SK-N-SH (cell line): ENCODE measurements at regions not wholly inside any gene's neighbourhood (a gene's known extent, or its start where the extent isn't known, plus 50 kb on each side); places are given as distances from the start of the nearest gene placed in this dataset.

ENCODE experiments used
- CTCF ChIA-PET: fragments of 300-600, 350-600 bp; formaldehyde crosslinking; extraction: SDS; loops from one replicate; lab custom pipeline; 2021; lab: Yijun Ruan, JAX
- POLR2A ChIA-PET: fragments of 350-600 bp; sonication (Branson Sonifier 250); formaldehyde crosslinking; extraction: SDS; loops from one replicate; lab custom pipeline; 2020; ENCODE audit warnings: antibody characterized with exemption, inconsistent platforms; lab: Yijun Ruan, JAX
- DNase-seq: peaks from one replicate; pipeline ENCODE4 v3.0.0; 2012
- H2AFZ ChIP-seq: fragments of 200-600 bp; sonication (generic); 2 replicates; pipeline ENCODE4 v1.8.1; 2016; ENCODE audit warnings: antibody characterized with exemption, mild to moderate bottlenecking, low read depth
- H3F3A ChIP-seq: fragments of 200-600 bp; sonication (generic); replicated peaks from 2 replicates; pipeline ENCODE3; 2016; ENCODE audit warnings: antibody characterized with exemption, mild to moderate bottlenecking; ENCODE audit not compliant: insufficient read depth
- H3K27ac ChIP-seq, 2 experiments: fragments of 200-500 bp in 1 of 2; fragments of 200-600 bp in 1 of 2; sonication (Bioruptor generic) in 1 of 2; sonication (generic), shearing (Covaris generic) in 1 of 2; 2 replicates each; pipeline versions ENCODE4 v1.5.1 to v1.6.1; 2014 to 2016; ENCODE audit warnings: low read depth in 2 of 2, inconsistent platforms in 1 of 2, low read length in 1 of 2, mild to moderate bottlenecking in 1 of 2, mixed read lengths in 1 of 2
- H3K27me3 ChIP-seq: fragments of 200-600 bp; sonication (generic), shearing (Covaris generic); 2 replicates; pipeline ENCODE4 v1.6.1; 2016; ENCODE audit warnings: mixed run types; ENCODE audit not compliant: insufficient read depth
- H3K36me3 ChIP-seq, 2 experiments: fragments of 200-500 bp in 1 of 2; fragments of 200-600 bp in 1 of 2; sonication (Bioruptor generic) in 1 of 2; sonication (generic) in 1 of 2; replicated peaks in 1 of 2; 2 replicates each; pipeline versions ENCODE3 to v1.5.1; 2014 to 2016; ENCODE audit warnings: low read length in 1 of 2, mild to moderate bottlenecking in 1 of 2; ENCODE audit not compliant: insufficient read depth in 2 of 2, control insufficient read depth in 1 of 2
- H3K4me1 ChIP-seq, 2 experiments: fragments of 200-500 bp in 1 of 2; fragments of 200-600 bp in 1 of 2; sonication (Bioruptor generic) in 1 of 2; sonication (generic), shearing (Covaris generic) in 1 of 2; 2 replicates each; pipeline versions ENCODE4 v1.5.1 to v1.6.1; 2014 to 2016; ENCODE audit warnings: low read depth in 1 of 2, low read length in 1 of 2, mixed run types in 1 of 2; ENCODE audit not compliant: insufficient read depth in 2 of 2, control insufficient read depth in 1 of 2
- H3K4me2 ChIP-seq: fragments of 200-600 bp; sonication (generic), shearing (Covaris generic); 2 replicates; pipeline ENCODE4 v1.6.1; 2017; ENCODE audit warnings: mixed run types
- H3K4me3 ChIP-seq, 2 experiments: fragments of 200-500 bp in 1 of 2; fragments of 200-600 bp in 1 of 2; sonication (Bioruptor generic) in 1 of 2; sonication (generic), shearing (Covaris generic) in 1 of 2; 2 replicates each; pipeline versions ENCODE4 v1.5.1 to v1.8.1; 2014 to 2016; ENCODE audit warnings: low read depth in 2 of 2, inconsistent platforms in 1 of 2, low read length in 1 of 2, mild to moderate bottlenecking in 1 of 2, mixed read lengths in 1 of 2, moderate library complexity in 1 of 2
- H3K79me2 ChIP-seq: fragments of 200-600 bp; sonication (generic); 2 replicates; pipeline ENCODE4 v1.8.1; 2017; ENCODE audit warnings: mild to moderate bottlenecking; ENCODE audit not compliant: insufficient read depth
- H3K9ac ChIP-seq: fragments of 200-600 bp; sonication (generic); 2 replicates; pipeline ENCODE4 v1.6.1; 2017; ENCODE audit warnings: mixed run types
- H3K9me2 ChIP-seq: fragments of 200-600 bp; sonication (generic); 2 replicates; pipeline ENCODE4 v1.6.1; 2017; ENCODE audit warnings: mixed run types
- H3K9me3 ChIP-seq: fragments of 200-600 bp; sonication (generic); 2 replicates; pipeline ENCODE4 v1.6.1; 2017; ENCODE audit warnings: mixed run types, mild to moderate bottlenecking, moderate library complexity
- H4K20me1 ChIP-seq: fragments of 200-600 bp; sonication (generic); 2 replicates; pipeline ENCODE4 v1.6.1; 2017; ENCODE audit warnings: mild to moderate bottlenecking, mixed run types; ENCODE audit not compliant: insufficient read depth
- CHD2 ChIP-seq: fragments of 150-350 bp; IDR thresholded peaks from 2 replicates; pipeline ENCODE4 v1.6.1; 2018; ENCODE audit warnings: low read length; ENCODE audit not compliant: partially characterized antibody
- FOSL2 ChIP-seq: IDR thresholded peaks from 2 replicates; pipeline ENCODE4 v1.4.0; 2012; ENCODE audit warnings: low read depth, mild to moderate bottlenecking, moderate library complexity, borderline replicate concordance
- JUND ChIP-seq: IDR thresholded peaks from 2 replicates; pipeline ENCODE4 v1.4.0; 2012
- SIN3A ChIP-seq: IDR thresholded peaks from 2 replicates; pipeline ENCODE4 v1.6.1; 2012; ENCODE audit warnings: low read depth, mild to moderate bottlenecking, low read length, moderate library complexity, borderline replicate concordance
- YY1 ChIP-seq: IDR thresholded peaks from 2 replicates; pipeline ENCODE4 v1.4.0; 2012; ENCODE audit warnings: low read depth, mild to moderate bottlenecking
- WGBS: methylation state at CpG from one replicate; pipeline ENCODE4 v1.1.6; 2017; ENCODE audit warnings: low lambda C conversion rate; 5-methylcytosine and 5-hydroxymethylcytosine counted together
- TF ChIP-seq, protein P1 (sequence below): IDR thresholded peaks from 2 replicates; pipeline ENCODE4; 2012
- TF ChIP-seq, protein P2 (sequence below): IDR thresholded peaks from 2 replicates; pipeline ENCODE4 v1.6.1; 2012; ENCODE audit warnings: mild to moderate bottlenecking, low read depth, low read length, moderate library complexity
- TF ChIP-seq, protein P3 (sequence below): IDR thresholded peaks from 2 replicates; pipeline ENCODE4 v1.4.0; 2012; ENCODE audit warnings: low read depth, borderline replicate concordance

DNA sequence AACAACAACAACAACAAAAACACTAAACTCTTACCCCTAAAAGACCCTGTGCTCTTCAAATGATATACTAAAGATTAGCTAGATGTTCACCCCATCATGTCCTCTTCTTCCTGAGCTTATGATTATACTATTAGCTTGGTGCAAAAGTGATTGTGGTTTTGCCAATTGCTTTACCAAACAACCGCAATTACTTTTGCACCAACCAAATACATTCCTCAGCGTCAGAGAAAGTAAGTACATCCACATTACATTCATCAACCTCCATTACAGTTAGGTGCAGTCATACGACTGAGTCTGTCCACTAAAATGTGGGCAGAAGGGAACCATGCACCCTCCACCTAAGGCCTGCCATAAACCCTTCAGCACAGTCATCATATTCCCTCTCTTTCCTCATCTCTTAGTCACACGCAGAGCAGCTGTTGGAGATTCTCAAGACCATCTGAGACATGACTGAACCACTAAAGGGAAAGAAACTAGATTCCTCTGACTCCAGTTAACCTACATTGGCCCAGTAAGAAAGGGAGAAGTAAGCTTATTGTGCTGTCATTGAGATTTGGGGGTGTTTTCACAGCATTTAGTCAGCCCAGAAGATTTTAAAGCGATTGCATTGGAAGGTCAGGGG lies 181.6 kb upstream of the TLE4 start:
- CTCF ChIA-PET = interaction anchor here (0.9 kb wide), 1 partner anchor 176 kb away, joined by 3 read pairs; no protein-coding TSS in a partner anchor
- H3K36me3 ChIP-seq = no peaks in the 10 kb centered on the region
- no peak overlapping the region for H2AFZ ChIP-seq
- no peaks in the 10 kb centered on the region for H3F3A ChIP-seq
- no peaks in the 10 kb centered on the region for H3K27me3 ChIP-seq
- DNase-seq = no peak
- no peaks in the 10 kb centered on the region for H4K20me1 ChIP-seq
- no peaks in the 10 kb centered on the region for H3K9me2 ChIP-seq
- 81% methylated on average over 5 of the region's 5 CpGs for WGBS
- no peaks in the 10 kb centered on the region for H3K9me3 ChIP-seq
- H3K27ac ChIP-seq = no peak overlapping the region
- TF ChIP-seq, protein P1, sequence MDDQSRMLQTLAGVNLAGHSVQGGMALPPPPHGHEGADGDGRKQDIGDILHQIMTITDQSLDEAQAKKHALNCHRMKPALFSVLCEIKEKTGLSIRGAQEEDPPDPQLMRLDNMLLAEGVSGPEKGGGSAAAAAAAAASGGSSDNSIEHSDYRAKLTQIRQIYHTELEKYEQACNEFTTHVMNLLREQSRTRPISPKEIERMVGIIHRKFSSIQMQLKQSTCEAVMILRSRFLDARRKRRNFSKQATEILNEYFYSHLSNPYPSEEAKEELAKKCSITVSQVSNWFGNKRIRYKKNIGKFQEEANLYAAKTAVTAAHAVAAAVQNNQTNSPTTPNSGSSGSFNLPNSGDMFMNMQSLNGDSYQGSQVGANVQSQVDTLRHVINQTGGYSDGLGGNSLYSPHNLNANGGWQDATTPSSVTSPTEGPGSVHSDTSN = no peak
- TF ChIP-seq, protein P2, sequence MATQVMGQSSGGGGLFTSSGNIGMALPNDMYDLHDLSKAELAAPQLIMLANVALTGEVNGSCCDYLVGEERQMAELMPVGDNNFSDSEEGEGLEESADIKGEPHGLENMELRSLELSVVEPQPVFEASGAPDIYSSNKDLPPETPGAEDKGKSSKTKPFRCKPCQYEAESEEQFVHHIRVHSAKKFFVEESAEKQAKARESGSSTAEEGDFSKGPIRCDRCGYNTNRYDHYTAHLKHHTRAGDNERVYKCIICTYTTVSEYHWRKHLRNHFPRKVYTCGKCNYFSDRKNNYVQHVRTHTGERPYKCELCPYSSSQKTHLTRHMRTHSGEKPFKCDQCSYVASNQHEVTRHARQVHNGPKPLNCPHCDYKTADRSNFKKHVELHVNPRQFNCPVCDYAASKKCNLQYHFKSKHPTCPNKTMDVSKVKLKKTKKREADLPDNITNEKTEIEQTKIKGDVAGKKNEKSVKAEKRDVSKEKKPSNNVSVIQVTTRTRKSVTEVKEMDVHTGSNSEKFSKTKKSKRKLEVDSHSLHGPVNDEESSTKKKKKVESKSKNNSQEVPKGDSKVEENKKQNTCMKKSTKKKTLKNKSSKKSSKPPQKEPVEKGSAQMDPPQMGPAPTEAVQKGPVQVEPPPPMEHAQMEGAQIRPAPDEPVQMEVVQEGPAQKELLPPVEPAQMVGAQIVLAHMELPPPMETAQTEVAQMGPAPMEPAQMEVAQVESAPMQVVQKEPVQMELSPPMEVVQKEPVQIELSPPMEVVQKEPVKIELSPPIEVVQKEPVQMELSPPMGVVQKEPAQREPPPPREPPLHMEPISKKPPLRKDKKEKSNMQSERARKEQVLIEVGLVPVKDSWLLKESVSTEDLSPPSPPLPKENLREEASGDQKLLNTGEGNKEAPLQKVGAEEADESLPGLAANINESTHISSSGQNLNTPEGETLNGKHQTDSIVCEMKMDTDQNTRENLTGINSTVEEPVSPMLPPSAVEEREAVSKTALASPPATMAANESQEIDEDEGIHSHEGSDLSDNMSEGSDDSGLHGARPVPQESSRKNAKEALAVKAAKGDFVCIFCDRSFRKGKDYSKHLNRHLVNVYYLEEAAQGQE = no peak
- TF ChIP-seq, all 33 proteins: peak for 0
- POLR2A ChIA-PET = no interaction called here
- Histone ChIP-seq H3K4me2 (no peak overlapping the region), H3K4me3 (no peak overlapping the region), H3K79me2 (no peaks in the 10 kb centered on the region), H3K4me1 (no peaks in the 10 kb centered on the region), H3K9ac (no peak overlapping the region)

DNA sequence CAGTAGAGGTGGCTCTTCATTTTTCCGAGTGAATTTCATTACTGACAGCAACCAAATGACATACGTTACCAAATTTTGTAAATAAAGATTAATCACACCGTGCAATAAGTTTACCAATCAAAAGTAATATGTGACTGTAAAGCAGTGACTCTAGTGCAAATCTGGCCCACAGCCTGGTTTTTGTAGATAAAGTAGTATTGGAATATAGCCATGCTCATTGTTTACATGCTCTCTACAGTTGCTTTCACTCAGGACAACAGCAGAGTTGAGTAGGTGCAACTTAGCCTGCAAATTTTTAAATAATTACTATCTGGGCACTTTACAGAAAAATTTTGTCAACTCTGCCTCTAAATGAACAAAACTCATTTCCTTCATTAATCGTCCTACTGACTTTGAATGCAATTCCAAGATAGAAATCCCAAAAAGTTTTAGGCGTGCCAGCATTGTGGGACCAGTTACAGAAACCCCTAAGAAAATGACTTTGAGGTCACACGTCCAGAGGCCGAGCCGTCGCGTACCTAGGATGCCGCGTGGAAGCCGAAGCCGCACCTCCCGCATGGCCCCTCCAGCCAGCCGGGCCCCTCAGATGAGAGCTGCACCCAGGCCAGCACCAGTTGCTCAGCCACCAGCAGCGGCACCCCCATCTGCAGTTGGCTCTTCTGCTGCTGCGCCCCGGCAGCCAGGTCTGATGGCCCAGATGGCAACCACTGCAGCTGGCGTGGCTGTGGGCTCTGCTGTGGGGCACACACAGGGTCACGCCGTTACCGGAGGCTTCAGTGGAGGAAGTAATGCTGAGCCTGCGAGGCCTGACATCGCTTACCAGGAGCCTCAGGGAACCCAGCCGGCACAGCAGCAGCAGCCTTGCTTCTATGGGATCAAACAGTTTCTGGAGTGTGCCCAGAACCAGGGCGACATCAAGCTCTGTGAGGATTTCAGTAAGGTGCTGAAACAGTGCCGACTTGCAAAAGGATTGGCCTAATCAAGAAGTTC lies 180.7 kb upstream of the TLE4 start:
- no peaks in the 10 kb centered on the region for H3K9me2 ChIP-seq
- H3K27ac ChIP-seq = no peak overlapping the region
- no peaks in the 10 kb centered on the region for H3K27me3 ChIP-seq
- H3K79me2 ChIP-seq = no peaks in the 10 kb centered on the region
- H3K36me3 ChIP-seq = no peaks in the 10 kb centered on the region
- DNase-seq = no peak
- no peak overlapping the region for H3K4me3 ChIP-seq
- no peaks in the 10 kb centered on the region for H4K20me1 ChIP-seq
- 89% methylated on average over 23 of the region's 28 CpGs for WGBS
- POLR2A ChIA-PET = no interaction called here
- H3F3A ChIP-seq = no peaks in the 10 kb centered on the region
- no peak for TF ChIP-seq FOSL2
- TF ChIP-seq, protein P3, sequence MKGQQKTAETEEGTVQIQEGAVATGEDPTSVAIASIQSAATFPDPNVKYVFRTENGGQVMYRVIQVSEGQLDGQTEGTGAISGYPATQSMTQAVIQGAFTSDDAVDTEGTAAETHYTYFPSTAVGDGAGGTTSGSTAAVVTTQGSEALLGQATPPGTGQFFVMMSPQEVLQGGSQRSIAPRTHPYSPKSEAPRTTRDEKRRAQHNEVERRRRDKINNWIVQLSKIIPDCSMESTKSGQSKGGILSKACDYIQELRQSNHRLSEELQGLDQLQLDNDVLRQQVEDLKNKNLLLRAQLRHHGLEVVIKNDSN = no peak
- TF ChIP-seq YY1 = no peak
- no peak for TF ChIP-seq JUND
- TF ChIP-seq SIN3A = no peak
- no peak for TF ChIP-seq CHD2
- TF ChIP-seq, all 33 proteins: peak for 0
- no peak overlapping the region for H3K9ac ChIP-seq
- no peaks in the 10 kb centered on the region for H3K9me3 ChIP-seq
- H2AFZ ChIP-seq = no peak overlapping the region
- CTCF ChIA-PET = interaction anchor here (0.9 kb wide), 1 partner anchor 175 kb away, joined by 3 read pairs; no protein-coding TSS in a partner anchor
- no peak overlapping the region for H3K4me2 ChIP-seq
- no peaks in the 10 kb centered on the region for H3K4me1 ChIP-seq
